Progenitor cell of endocrine pancreas (in vitro differentiated cells): ENCODE measurements at regions not wholly inside any gene's neighbourhood (a gene's known extent, or its start where the extent isn't known, plus 50 kb on each side); places are given as distances from the start of the nearest gene placed in this dataset.

Source experiments
- DNase-seq: peaks from one replicate; pipeline ENCODE4 v3.0.0; 2021; ENCODE audit warnings: low spot score; ENCODE audit not compliant: unreplicated experiment
- H3K27ac Mint-ChIP-seq: 2 replicates; pipeline ENCODE4 v1.8.0; 2021; ENCODE audit warnings: mild to moderate bottlenecking, moderate library complexity, mixed read lengths
- H3K27me3 Mint-ChIP-seq: 2 replicates; pipeline ENCODE4 v1.8.0; 2021; ENCODE audit warnings: mixed read lengths
- H3K36me3 Mint-ChIP-seq: 2 replicates; pipeline ENCODE4 v1.8.0; 2022; ENCODE audit warnings: mixed read lengths; ENCODE audit not compliant: insufficient read depth
- H3K4me1 Mint-ChIP-seq: 2 replicates; pipeline ENCODE4 v1.8.0; 2021; ENCODE audit warnings: low read depth, mixed read lengths
- H3K4me3 Mint-ChIP-seq: 2 replicates; pipeline ENCODE4 v1.8.0; 2021; ENCODE audit warnings: low read depth, mild to moderate bottlenecking, moderate library complexity, mixed read lengths
- H3K9me3 Mint-ChIP-seq: 2 replicates; pipeline ENCODE4 v1.8.0; 2021; ENCODE audit warnings: low read depth, mixed read lengths
- CTCF ChIP-seq: fragments of 200-600 bp; sonication (generic); IDR thresholded peaks from one replicate; pipeline ENCODE4 v1.5.0; 2021; ENCODE audit warnings: antibody characterized with exemption, mild to moderate bottlenecking; ENCODE audit not compliant: unreplicated experiment

- no peak for DNase-seq
- H3K9me3 Mint-ChIP-seq, result peaks cover 24% of the 10 kb centered on the region
- no peak for TF ChIP-seq CTCF
- H3K27ac Mint-ChIP-seq, result no peak overlapping the region
- no peaks in the 10 kb centered on the region for H3K4me1 Mint-ChIP-seq
- peaks cover 1% of the 10 kb centered on the region for H3K36me3 Mint-ChIP-seq
- H3K4me3 Mint-ChIP-seq, result no peak overlapping the region
- H3K27me3 Mint-ChIP-seq, result no peaks in the 10 kb centered on the region
These were observed 82.0 kb upstream of the KLHL13 start for GRCh38 chrX:118198577-118198976.

- Mint-ChIP-seq H3K27me3 (no peaks in the 10 kb centered on the region), H3K36me3 (peaks cover 1% of the 10 kb centered on the region), H3K9me3 (peaks cover 21% of the 10 kb centered on the region), H3K4me1 (no peaks in the 10 kb centered on the region), H3K27ac (no peak overlapping the region), H3K4me3 (no peak overlapping the region)
- no peak for TF ChIP-seq CTCF
- DNase-seq, result no peak
These were observed 83.4 kb upstream of the KLHL13 start for GRCh38 chrX:118199997-118200396.

GRCh38 chrX:118205421-118206395, 89.1 kb upstream of the KLHL13 start:
- Mint-ChIP-seq H3K36me3 (no peaks in the 10 kb centered on the region), H3K27ac (no peak overlapping the region), H3K27me3 (no peaks in the 10 kb centered on the region), H3K4me1 (no peaks in the 10 kb centered on the region), H3K4me3 (no peak overlapping the region), H3K9me3 (peaks cover 11% of the 10 kb centered on the region)
- DNase-seq, result no peak
- no peak for TF ChIP-seq CTCF

GRCh38 chrX:118207831-118208453, 91.3 kb upstream of the KLHL13 start:
- H3K27ac Mint-ChIP-seq, result no peak overlapping the region
- no peak for TF ChIP-seq CTCF
- H3K4me3 Mint-ChIP-seq, result no peak overlapping the region
- peaks cover 15% of the 10 kb centered on the region for H3K9me3 Mint-ChIP-seq
- no peaks in the 10 kb centered on the region for H3K4me1 Mint-ChIP-seq
- DNase-seq, result no peak
- H3K27me3 Mint-ChIP-seq, result no peaks in the 10 kb centered on the region
- no peaks in the 10 kb centered on the region for H3K36me3 Mint-ChIP-seq

- no peak for DNase-seq
- Mint-ChIP-seq H3K27ac (no peak overlapping the region), H3K9me3 (peaks cover 15% of the 10 kb centered on the region), H3K4me3 (no peak overlapping the region), H3K4me1 (no peaks in the 10 kb centered on the region), H3K36me3 (no peaks in the 10 kb centered on the region), H3K27me3 (no peaks in the 10 kb centered on the region)
- TF ChIP-seq CTCF, result no peak
These were observed 91.9 kb upstream of the KLHL13 start for GRCh38 chrX:118208481-118208880.
